Trophoblast cell (in vitro differentiated cells and primary cell): ENCODE measurements at regions not wholly inside any gene's neighbourhood (a gene's known extent, or its start where the extent isn't known, plus 50 kb on each side); places are given as distances from the start of the nearest gene placed in this dataset.
A peak's percentile ranks its signal among the peaks of the same experiment; 100 is the strongest.
"Not testable (repeated sequence)": the region's sequence is repeated elsewhere in the genome, so short reads cannot be mapped to it uniquely, and the experiment has no call there.

ENCODE experiments used
- DNase-seq, 2 donors: peaks; one replicate each; pipeline ENCODE4 v3.0.0-alpha.2; 2016
- H2AFZ ChIP-seq: 2 replicates; pipeline ENCODE4 v1.6.1; 2013; ENCODE audit warnings: low read length, moderate library complexity, mild to moderate bottlenecking; ENCODE audit not compliant: insufficient read depth, poor library complexity
- H2AK5ac ChIP-seq: 2 replicates; pipeline ENCODE4 v1.6.1; 2013; ENCODE audit warnings: mild to moderate bottlenecking, low read length
- H2BK120ac ChIP-seq: 2 replicates; pipeline ENCODE4 v1.6.1; 2013; ENCODE audit warnings: low read length, mild to moderate bottlenecking, moderate library complexity; ENCODE audit not compliant: insufficient read depth, poor library complexity
- H2BK12ac ChIP-seq: 2 replicates; pipeline ENCODE4 v1.6.1; 2013; ENCODE audit warnings: mild to moderate bottlenecking, low read length, moderate library complexity
- H2BK5ac ChIP-seq: 2 replicates; pipeline ENCODE4 v1.6.1; 2013; ENCODE audit warnings: low read length, low read depth, moderate library complexity, mild to moderate bottlenecking; ENCODE audit not compliant: poor library complexity
- H3K14ac ChIP-seq: 2 replicates; pipeline ENCODE4 v1.6.1; 2013; ENCODE audit warnings: mild to moderate bottlenecking, low read length
- H3K18ac ChIP-seq: 2 replicates; pipeline ENCODE4 v1.6.1; 2013; ENCODE audit warnings: mild to moderate bottlenecking, low read length
- H3K23ac ChIP-seq: 2 replicates; pipeline ENCODE4 v1.6.1; 2013; ENCODE audit warnings: low read length
- H3K27ac ChIP-seq: 2 replicates; pipeline ENCODE4 v1.5.1; 2013; ENCODE audit warnings: low read depth, mild to moderate bottlenecking, inconsistent platforms, low read length, moderate library complexity
- H3K27me3 ChIP-seq: 2 replicates; pipeline ENCODE4 v1.6.1; 2013; ENCODE audit warnings: inconsistent platforms, mild to moderate bottlenecking, low read length, moderate library complexity; ENCODE audit not compliant: insufficient read depth
- H3K36me3 ChIP-seq, 2 experiments: 1 replicate in 1 of 2; 2 replicates in 1 of 2; pipeline ENCODE4 v1.6.1; 2013; ENCODE audit warnings: low read length in 2 of 2, mild to moderate bottlenecking in 2 of 2, moderate library complexity in 1 of 2; ENCODE audit not compliant: insufficient read depth in 2 of 2, control insufficient read depth in 1 of 2
- H3K4ac ChIP-seq: 2 replicates; pipeline ENCODE4 v1.6.1; 2013; ENCODE audit warnings: low read depth, mild to moderate bottlenecking, low read length, moderate library complexity
- H3K4me1 ChIP-seq, 2 experiments: 1 replicate in 1 of 2; 2 replicates in 1 of 2; pipeline ENCODE4 v1.6.1; 2013; ENCODE audit warnings: low read length in 2 of 2, mild to moderate bottlenecking in 2 of 2, moderate library complexity in 1 of 2; ENCODE audit not compliant: insufficient read depth in 2 of 2, control insufficient read depth in 1 of 2
- H3K4me2 ChIP-seq: 2 replicates; pipeline ENCODE4 v1.6.1; 2013; ENCODE audit warnings: inconsistent platforms, mild to moderate bottlenecking, low read length, moderate library complexity
- H3K4me3 ChIP-seq: 2 replicates; pipeline ENCODE4 v1.5.1; 2013; ENCODE audit warnings: mild to moderate bottlenecking, low read depth, low read length, inconsistent platforms
- H3K79me1 ChIP-seq: one replicate; pipeline ENCODE4 v1.6.1; 2013; ENCODE audit warnings: low read length
- H3K79me2 ChIP-seq: 2 replicates; pipeline ENCODE4 v1.6.1; 2013; ENCODE audit warnings: low read length, mild to moderate bottlenecking; ENCODE audit not compliant: control insufficient read depth, insufficient read depth, poor library complexity
- H3K9ac ChIP-seq: 2 replicates; pipeline ENCODE4 v1.6.1; 2013; ENCODE audit warnings: mild to moderate bottlenecking, low read length
- H3K9me3 ChIP-seq: 2 replicates; pipeline ENCODE4 v1.6.1; 2013; ENCODE audit warnings: low read depth, mild to moderate bottlenecking, control low read depth, inconsistent platforms, low read length; ENCODE audit not compliant: insufficient read depth
- H4K12ac ChIP-seq: 2 replicates; pipeline ENCODE4 v1.6.1; 2013; ENCODE audit warnings: low read depth, mild to moderate bottlenecking, low read length, moderate library complexity
- H4K8ac ChIP-seq: 2 replicates; pipeline ENCODE4 v1.6.1; 2013; ENCODE audit warnings: low read depth, mild to moderate bottlenecking, low read length, moderate library complexity
- H4K91ac ChIP-seq: one replicate; pipeline ENCODE4 v1.6.1; 2013; ENCODE audit warnings: low read depth, mild to moderate bottlenecking, low read length, moderate library complexity
- WGBS: extraction: QIAGEN DNeasy Blood & Tissue Kit; methylation state at CpG from one replicate; pipeline ENCODE4 v1.1.7; 2013; ENCODE audit warnings: missing lambda C conversion rate; ENCODE audit not compliant: insufficient read length, insufficient coverage; ENCODE audit errors: extremely low coverage; 5-methylcytosine and 5-hydroxymethylcytosine counted together

DNA sequence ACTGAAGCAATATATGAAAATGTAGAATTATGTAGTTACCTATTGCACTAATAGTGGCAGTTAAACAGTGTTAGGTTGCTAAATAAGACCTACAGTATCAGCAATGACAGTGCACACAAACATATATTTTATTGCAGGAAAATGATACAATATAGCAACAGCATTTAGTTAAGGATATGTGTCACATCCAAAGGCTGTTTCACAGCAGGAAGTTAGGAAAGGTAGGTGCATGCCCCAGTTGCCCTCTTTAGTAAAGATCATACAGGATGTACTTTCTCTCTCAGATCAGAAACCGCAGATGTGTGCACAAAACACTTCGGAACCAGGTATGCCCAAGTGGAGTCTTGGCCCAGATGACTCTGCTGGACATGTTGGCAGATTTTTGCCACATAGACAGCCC lies 444.1 kb downstream of the XIRP2 start:
- H3K4me1 ChIP-seq, result peaks cover 4 to 5% of the 10 kb centered on the region in 2 experiments
- DNase-seq, result no peak
- no peaks in the 10 kb centered on the region for H3K27me3 ChIP-seq
- no peak overlapping the region for H2AK5ac ChIP-seq
- H3K79me1 ChIP-seq, result no peaks in the 10 kb centered on the region
- no peak overlapping the region for H2AFZ ChIP-seq
- H3K18ac ChIP-seq, result no peak overlapping the region
- WGBS, result no CpG with 5 or more reads among the region's 2 CpGs
- no peak overlapping the region for H3K23ac ChIP-seq
- H3K14ac ChIP-seq, result no peak overlapping the region
- H2BK120ac ChIP-seq, result no peak overlapping the region
- no peaks in the 10 kb centered on the region for H3K9me3 ChIP-seq
- no peaks in the 10 kb centered on the region for H3K36me3 ChIP-seq
- no peak overlapping the region for H3K4ac ChIP-seq
- H2BK12ac ChIP-seq, result no peak overlapping the region
- no peak overlapping the region for H3K27ac ChIP-seq
- no peak overlapping the region for H4K91ac ChIP-seq
- no peak overlapping the region for H3K4me3 ChIP-seq
- H4K12ac ChIP-seq, result no peak overlapping the region
- no peak overlapping the region for H4K8ac ChIP-seq
- H2BK5ac ChIP-seq, result no peak overlapping the region
- H3K79me2 ChIP-seq, result no peaks in the 10 kb centered on the region
- H3K9ac ChIP-seq, result no peak overlapping the region
- H3K4me2 ChIP-seq, result no peak overlapping the region

DNA sequence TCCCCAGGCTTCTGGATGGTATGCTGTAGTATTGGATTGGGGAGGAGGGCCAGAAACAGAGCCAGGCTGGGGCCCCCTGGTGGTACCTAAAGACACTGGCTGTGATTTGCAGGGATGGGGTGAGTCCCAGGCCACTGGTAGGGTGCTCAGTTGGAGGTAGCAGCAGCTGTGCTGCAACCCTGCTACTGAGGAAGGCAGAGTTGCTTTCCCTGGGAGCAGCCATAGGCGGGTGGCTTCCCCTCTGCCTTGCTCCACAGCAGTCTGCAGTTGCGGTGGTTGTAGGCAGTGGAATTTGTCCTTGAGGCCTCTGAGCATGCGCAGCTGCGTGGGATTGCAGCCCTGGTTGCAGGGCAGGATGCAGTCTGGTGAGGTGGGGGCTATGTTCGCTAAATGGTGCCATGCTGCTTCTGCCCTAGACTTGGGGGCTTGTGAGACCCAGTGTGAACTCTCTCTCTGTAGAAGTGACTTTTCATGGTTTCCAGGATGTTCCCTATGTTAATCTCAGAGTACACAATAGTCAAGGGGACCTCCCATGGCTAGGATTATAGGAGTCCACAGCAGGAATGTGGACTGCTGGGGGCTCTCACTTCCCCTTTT lies 443.5 kb downstream of the XIRP2 start:
- no peak for DNase-seq
- Histone ChIP-seq H4K12ac (peak overlapping the region; percentile 16), H3K9ac (no peak overlapping the region), H3K4me3 (no peak overlapping the region), H3K4me2 (peak overlapping the region; percentile 50), H2BK120ac (no peak overlapping the region), H3K18ac (no peak overlapping the region), H3K79me1 (no peaks in the 10 kb centered on the region), H3K4me1 (peaks cover 4 to 5% of the 10 kb centered on the region in 2 experiments), H4K8ac (peak overlapping the region; percentile 3), H2AK5ac (no peak overlapping the region), H3K36me3 (no peaks in the 10 kb centered on the region), H3K4ac (no peak overlapping the region), H3K27me3 (no peaks in the 10 kb centered on the region), H2AFZ (peak overlapping the region; percentile 13), H2BK12ac (no peak overlapping the region), H3K79me2 (no peaks in the 10 kb centered on the region), H3K14ac (no peak overlapping the region), H2BK5ac (no peak overlapping the region), H3K9me3 (no peaks in the 10 kb centered on the region), H3K27ac (no peak overlapping the region), H4K91ac (no peak overlapping the region), H3K23ac (no peak overlapping the region)
- no CpG with 5 or more reads among the region's 5 CpGs for WGBS

DNA sequence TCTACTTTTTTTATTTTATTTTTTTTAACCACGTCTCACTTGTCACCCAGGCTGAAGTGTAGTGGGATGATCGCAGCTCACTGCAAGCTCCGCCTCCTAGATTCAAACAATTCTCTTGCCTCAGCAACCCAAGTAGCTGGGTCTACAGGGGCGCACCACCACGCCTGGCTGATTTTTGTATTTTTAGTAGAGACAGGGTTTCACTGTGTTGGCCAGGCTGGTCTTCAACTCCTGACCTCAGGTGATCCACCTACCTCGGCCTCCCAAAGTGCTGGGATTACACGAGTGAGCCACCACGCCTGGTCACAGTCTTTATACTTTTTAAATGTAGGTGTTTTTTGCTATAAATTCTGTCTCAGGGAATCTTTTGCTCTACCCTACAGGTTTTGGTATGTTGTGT lies 440.5 kb downstream of the XIRP2 start:
- not testable (repeated sequence) for H3K18ac ChIP-seq, H3K4me1 ChIP-seq, H3K27ac ChIP-seq, H3K14ac ChIP-seq, H3K4ac ChIP-seq, H4K12ac ChIP-seq, H3K23ac ChIP-seq, H3K27me3 ChIP-seq, H2BK120ac ChIP-seq, H3K4me2 ChIP-seq, DNase-seq, H3K4me3 ChIP-seq, H3K79me1 ChIP-seq, H2BK5ac ChIP-seq, H3K9ac ChIP-seq, H2AK5ac ChIP-seq, H2BK12ac ChIP-seq, H3K9me3 ChIP-seq, H2AFZ ChIP-seq, H4K8ac ChIP-seq, H3K79me2 ChIP-seq, H4K91ac ChIP-seq, H3K36me3 ChIP-seq
- no CpG with 5 or more reads among the region's 8 CpGs for WGBS

DNA sequence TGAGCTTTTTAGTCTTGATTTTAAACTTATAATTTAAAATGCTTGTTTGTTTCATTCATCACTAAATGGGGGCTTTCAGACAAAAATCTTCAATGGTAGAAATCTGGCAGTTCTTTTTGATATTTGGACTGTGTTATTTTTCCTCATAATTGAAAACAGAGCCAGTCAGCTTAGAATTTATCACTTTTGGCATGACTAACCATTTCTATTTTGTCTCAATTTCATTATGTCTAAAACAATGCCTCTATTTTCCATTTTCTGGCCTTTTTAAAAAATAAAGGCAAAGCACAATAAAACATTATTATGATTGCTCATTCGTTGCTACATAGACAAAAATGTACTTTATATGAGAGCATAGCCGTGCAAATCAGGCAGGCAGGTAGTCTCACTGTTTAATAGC lies 434.5 kb downstream of the XIRP2 start:
- Histone ChIP-seq H2BK5ac (no peak overlapping the region), H2AK5ac (no peak overlapping the region), H3K4me3 (no peak overlapping the region), H3K23ac (no peak overlapping the region), H4K12ac (no peak overlapping the region), H3K79me2 (no peaks in the 10 kb centered on the region), H3K9ac (no peak overlapping the region), H3K18ac (no peak overlapping the region), H3K79me1 (no peaks in the 10 kb centered on the region), H3K36me3 (peaks cover 0 to 2% of the 10 kb centered on the region in 2 experiments), H2BK12ac (no peak overlapping the region), H3K4ac (no peak overlapping the region), H2BK120ac (no peak overlapping the region), H3K14ac (no peak overlapping the region), H3K27ac (no peak overlapping the region), H3K27me3 (no peaks in the 10 kb centered on the region), H4K8ac (no peak overlapping the region), H4K91ac (no peak overlapping the region), H3K9me3 (peaks cover 3% of the 10 kb centered on the region), H3K4me1 (no peaks in the 10 kb centered on the region), H3K4me2 (no peak overlapping the region), H2AFZ (no peak overlapping the region)
- WGBS, result no CpG with 5 or more reads among the region's 2 CpGs
- DNase-seq, result no peak
